GM12878 (cell line): ENCODE measurements at regions not wholly inside any gene's neighbourhood (a gene's known extent, or its start where the extent isn't known, plus 50 kb on each side); places are given as distances from the start of the nearest gene placed in this dataset.

Source experiments
- CTCF ChIP-seq, 3 experiments: IDR thresholded peaks in 2 of 3; conservative IDR thresholded peaks in 1 of 3; 2 replicates each; pipeline ENCODE4 v1.5.1; 2011; ENCODE audit warnings: low read depth in 3 of 3, low read length in 3 of 3, mild to moderate bottlenecking in 3 of 3, control low read depth in 2 of 3, moderate library complexity in 2 of 3, inconsistent platforms in 1 of 3, mixed read lengths in 1 of 3; ENCODE audit not compliant: control insufficient read depth in 2 of 3, insufficient read depth in 1 of 3; ENCODE audit errors: extremely low read depth in 1 of 3
- JUND ChIP-seq: IDR thresholded peaks from 2 replicates; pipeline ENCODE4 v1.6.1; 2012; ENCODE audit warnings: low read depth, mild to moderate bottlenecking, low read length, improper control_type of control experiment, moderate library complexity
- POLR2A ChIP-seq: IDR thresholded peaks from 2 replicates; pipeline ENCODE4 v1.6.1; 2011; ENCODE audit warnings: low read depth, mild to moderate bottlenecking, low read length
- RAD21 ChIP-seq: IDR thresholded peaks from 2 replicates; pipeline ENCODE4 v1.6.1; 2011; ENCODE audit warnings: mild to moderate bottlenecking, low read depth, low read length, moderate library complexity; ENCODE audit not compliant: insufficient read depth
- SMC3 ChIP-seq: IDR thresholded peaks from 2 replicates; pipeline ENCODE4 v1.6.1; 2011; ENCODE audit warnings: low read length, improper control_type of control experiment, borderline replicate concordance
- SREBF2 ChIP-seq: IDR thresholded peaks from 2 replicates; pipeline ENCODE4 v1.6.1; 2012; ENCODE audit warnings: mild to moderate bottlenecking, low read length
- SUZ12 ChIP-seq: fragments of 200-600 bp; sonication (generic); IDR thresholded peaks from one replicate; pipeline ENCODE4 v1.6.1; 2018; ENCODE audit warnings: antibody characterized with exemption, mild to moderate bottlenecking; ENCODE audit not compliant: unreplicated experiment
- TF ChIP-seq, protein P1 (sequence below): IDR thresholded peaks from 2 replicates; pipeline ENCODE4 v1.6.1; 2012; ENCODE audit warnings: low read depth, low read length, improper control_type of control experiment

DNA sequence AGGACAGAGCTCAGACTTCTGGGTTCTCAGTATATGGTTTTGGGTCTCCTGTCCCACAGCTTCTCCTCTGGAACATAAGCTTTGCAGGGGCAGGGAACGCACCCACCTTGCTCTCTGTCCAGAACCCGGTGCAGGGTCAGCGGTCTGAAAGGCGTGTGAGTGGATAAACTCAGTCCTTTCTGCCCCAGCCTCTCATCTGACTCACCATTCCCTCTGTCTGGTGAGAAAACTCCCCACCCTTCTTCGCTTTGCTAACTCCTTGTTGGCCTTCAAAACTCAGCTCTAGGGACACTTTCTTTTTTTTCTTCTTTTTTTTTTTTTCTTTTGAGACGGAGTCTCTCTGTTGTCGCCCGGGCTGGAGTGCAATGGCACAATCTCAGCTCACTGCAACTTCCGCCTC lies 68.9 kb upstream of the NUP50 start:
- TF ChIP-seq, protein P1, sequence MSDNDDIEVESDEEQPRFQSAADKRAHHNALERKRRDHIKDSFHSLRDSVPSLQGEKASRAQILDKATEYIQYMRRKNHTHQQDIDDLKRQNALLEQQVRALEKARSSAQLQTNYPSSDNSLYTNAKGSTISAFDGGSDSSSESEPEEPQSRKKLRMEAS, result no peak
- no peak for TF ChIP-seq SUZ12
- TF ChIP-seq CTCF (IDR thresholded peaks at IDR 0.05 in 2 of 3, conservative IDR thresholded peaks at IDR 0.05 in 1 of 3; ENCODE audit: control insufficient read depth in 2 of 3, extremely low read depth in 1 of 3, insufficient read depth in 1 of 3, low read depth in 3 of 3, low read length in 3 of 3), result no peak
- no peak for TF ChIP-seq RAD21
- TF ChIP-seq JUND, result no peak
- no peak for TF ChIP-seq SMC3
- TF ChIP-seq SREBF2, result no peak
- TF ChIP-seq POLR2A, result no peak
